ENCODE measurements at regions not wholly inside any gene's neighbourhood (a gene's known extent, or its start where the extent isn't known, plus 50 kb on each side); places are given as distances from the start of the nearest gene placed in this dataset.

GRCh38 chr6:23566418-23566817, 559.6 kb upstream of the NRSN1 start:
- no peak for DNase-seq (ENCODE audit: low read depth, low spot score)
- no peak for ATAC-seq
- ChIA-PET POLR2A (no interaction called here), RAD21 (ENCODE audit: low non-redundant PET in 1 of 2, low total read pairs in 2 of 2, uncharacterized antibody in 2 of 2, unreplicated experiment in 2 of 2) (no interaction called here), CTCF (no interaction called here)
- Histone ChIP-seq H3K9ac (ENCODE audit: low read length) (no peak overlapping the region), H3K27ac (ENCODE audit: low read depth, low read length) (no peak overlapping the region), H3K4me1 (ENCODE audit: control insufficient read depth in 1 of 2, insufficient read depth in 2 of 2, low read length in 2 of 2) (no peaks in the 10 kb centered on the region), H3K9me3 (ENCODE audit: control insufficient read depth in 1 of 2, insufficient read depth in 1 of 2, low read depth in 1 of 2, low read length in 2 of 2) (peaks cover 0 to 5% of the 10 kb centered on the region in 2 experiments; a peak in 2 of 4 replicates), H2AFZ (ENCODE audit: low read depth, low read length, poor library complexity, severe bottlenecking) (no peak overlapping the region), H3K9me2 (ENCODE audit: insufficient read depth) (no peaks in the 10 kb centered on the region), H3K79me2 (ENCODE audit: insufficient read depth, low read length) (no peaks in the 10 kb centered on the region), H3K4me3 (replicated peaks in 1 of 2; ENCODE audit: low read depth in 1 of 2, low read length in 2 of 2) (no peak overlapping the region), H3K27me3 (ENCODE audit: insufficient read depth, low read length) (no peaks in the 10 kb centered on the region), H4K20me1 (ENCODE audit: insufficient read depth) (no peaks in the 10 kb centered on the region), H3K36me3 (ENCODE audit: control insufficient read depth in 1 of 2, insufficient read depth in 2 of 2, low read length in 2 of 2) (no peaks in the 10 kb centered on the region), H3K4me2 (ENCODE audit: low read length) (no peak overlapping the region)
- BruUV-seq (replicated peaks): no TSS peak
- intact Hi-C loops (cut with micrococcal nuclease): no loop called here
- TF ChIP-seq CBX3 (IDR thresholded peaks at IDR 0.05; ENCODE audit: low read depth) (no peak), SP1 (IDR thresholded peaks at IDR 0.05; ENCODE audit: low read depth) (no peak), CTCF (IDR thresholded peaks at IDR 0.05 in 2 of 3, conservative IDR thresholded peaks at IDR 0.05 in 1 of 3; ENCODE audit: borderline replicate concordance in 1 of 3, insufficient read depth in 1 of 3, low read depth in 2 of 3, low read length in 2 of 3) (no peak), RAD21 (IDR thresholded peaks at IDR 0.05; ENCODE audit: low read depth) (no peak), REST (IDR thresholded peaks at IDR 0.05; ENCODE audit: low read depth) (no peak), EZH2 (IDR thresholded peaks at IDR 0.05) (no peak), FOSL1 (IDR thresholded peaks at IDR 0.05; ENCODE audit: low read depth) (no peak), EGR1 (IDR thresholded peaks at IDR 0.05; ENCODE audit: low read depth) (no peak), JUND (IDR thresholded peaks at IDR 0.05) (no peak), ELF1 (IDR thresholded peaks at IDR 0.05; ENCODE audit: borderline replicate concordance, low read depth) (no peak), CEBPB (IDR thresholded peaks at IDR 0.05; ENCODE audit: low read depth) (no peak), ATF3 (IDR thresholded peaks at IDR 0.05) (no peak), MAX (IDR thresholded peaks at IDR 0.05) (no peak), SRF (IDR thresholded peaks at IDR 0.05; ENCODE audit: low read depth) (no peak), POLR2A (IDR thresholded peaks at IDR 0.05; ENCODE audit: borderline replicate concordance, extremely low read depth, insufficient read depth, insufficient read length) (no peak), ZNF274 (IDR thresholded peaks at IDR 0.05; ENCODE audit: low read depth, low read length) (no peak), SIN3A (IDR thresholded peaks at IDR 0.05; ENCODE audit: low read depth) (no peak), ZFX (IDR thresholded peaks at IDR 0.05) (no peak)
